Esophagus muscularis mucosa (tissue), 4 donors: ENCODE measurements at regions not wholly inside any gene's neighbourhood (a gene's known extent, or its start where the extent isn't known, plus 50 kb on each side); places are given as distances from the start of the nearest gene placed in this dataset.

Source experiments
- DNase-seq: peaks from one replicate; pipeline ENCODE4 v3.0.0-alpha.2; 2017; ENCODE audit errors: extremely low spot score
- H3K27ac ChIP-seq, 4 donors: fragments of 200-600 bp; sonication (generic); replicated peaks in 1 of 4; 1 replicate in 3 of 4; 2 replicates in 1 of 4; pipeline ENCODE4 v1.5.1; 2016 to 2019; ENCODE audit warnings: mild to moderate bottlenecking in 1 of 4
- H3K27me3 ChIP-seq, 4 donors: fragments of 200-600 bp; sonication (generic); one replicate each; pipeline versions ENCODE4 v1.5.1 to v1.6.0; 2016 to 2019
- H3K36me3 ChIP-seq, 4 donors: fragments of 200-600 bp; sonication (generic); one replicate each; pipeline ENCODE4 v1.5.1; 2016 to 2019
- H3K4me1 ChIP-seq, 4 donors: fragments of 200-600 bp; sonication (generic); one replicate each; pipeline ENCODE4 v1.5.1; 2016 to 2019
- H3K4me3 ChIP-seq, 4 donors: fragments of 200-600 bp; sonication (generic); 1 replicate in 2 of 4; 2 replicates in 2 of 4; pipeline ENCODE4 v1.5.1; 2016 to 2019; ENCODE audit warnings: mild to moderate bottlenecking in 4 of 4, moderate library complexity in 1 of 4
- H3K9me3 ChIP-seq, 4 donors: fragments of 200-600 bp; sonication (generic); 1 replicate in 3 of 4; 2 replicates in 1 of 4; pipeline ENCODE4 v1.5.1; 2016 to 2019
- CTCF ChIP-seq, 3 experiments: fragments of 200-600 bp in 2 of 3; fragments of 450-650 bp in 1 of 3; sonication (generic) in 2 of 3; IDR thresholded peaks; one replicate each; pipeline ENCODE4 v1.5.1; 2017 to 2019; ENCODE audit warnings: antibody characterized with exemption in 3 of 3, mild to moderate bottlenecking in 2 of 3, moderate library complexity in 1 of 3
- EP300 ChIP-seq: sonication (generic); formaldehyde crosslinking; IDR thresholded peaks from one replicate; pipeline ENCODE4 v1.6.1; 2017; ENCODE audit warnings: antibody characterized with exemption
- POLR2A ChIP-seq: fragments of 450-650 bp; IDR thresholded peaks from one replicate; pipeline ENCODE4 v1.6.1; 2017; ENCODE audit warnings: antibody characterized with exemption, moderate library complexity, mild to moderate bottlenecking, low read depth
- POLR2AphosphoS5 ChIP-seq, 2 donors: sonication (generic); formaldehyde crosslinking; IDR thresholded peaks; one replicate each; pipeline ENCODE4 v1.6.1; 2017; ENCODE audit warnings: antibody characterized with exemption in 2 of 2
- WGBS: methylation state at CpG from one replicate; pipeline ENCODE4 v1.1.5; 2018; 5-methylcytosine and 5-hydroxymethylcytosine counted together
- intact Hi-C: fragments of 100-400 bp; cut with DNase I; formaldehyde crosslinking; loops from one replicate; pipeline ENCODE4 v1.15.1; 2023

- 83% methylated on average over 1 of the region's 1 CpG for WGBS
- H3K4me3 ChIP-seq, result no peak overlapping the region
- peaks cover 0 to 4% (median 0%) of the 10 kb centered on the region in 4 donors for H3K4me1 ChIP-seq
- no peaks in the 10 kb centered on the region for H3K27me3 ChIP-seq
- H3K27ac ChIP-seq, result no peak overlapping the region
- DNase-seq, result no peak
- no peaks in the 10 kb centered on the region for H3K9me3 ChIP-seq
- intact Hi-C loops, result no loop called here
- no peaks in the 10 kb centered on the region for H3K36me3 ChIP-seq
- no peak for TF ChIP-seq EP300
Observed at GRCh38 chr1:60769082-60769481, 313.3 kb upstream of the NFIA start.

DNA sequence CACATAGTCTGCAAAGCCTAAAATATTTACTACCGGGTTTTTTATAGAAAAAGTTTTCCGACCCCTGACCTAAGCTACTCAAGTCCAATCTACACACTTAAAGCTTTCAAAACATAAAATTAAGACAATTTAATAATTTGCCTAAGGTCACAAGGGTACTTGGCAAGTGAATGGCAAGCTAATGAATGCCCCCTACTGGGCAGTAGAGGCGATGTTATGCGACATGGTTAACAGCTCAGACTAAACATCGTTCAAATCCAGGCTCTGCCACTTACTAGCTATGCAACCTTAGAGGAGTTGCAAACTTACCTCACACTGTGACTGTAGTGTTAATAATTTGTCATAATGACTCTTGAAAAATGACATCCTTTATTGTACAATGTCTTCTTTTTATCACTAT is 317.2 kb upstream of the NFIA start:
- H3K4me1 ChIP-seq, result peaks cover 12 to 27% (median 23%) of the 10 kb centered on the region in 4 donors
- H3K4me3 ChIP-seq, result no peak overlapping the region
- H3K27me3 ChIP-seq, result no peaks in the 10 kb centered on the region
- DNase-seq, result no peak
- TF ChIP-seq CTCF (IDR thresholded peaks at IDR 0.05), result peak in 2 of 3 experiments; percentile 12 to 38
- TF ChIP-seq EP300, result no peak
- WGBS, result 68% methylated on average over 5 of the region's 5 CpGs
- no peaks in the 10 kb centered on the region for H3K9me3 ChIP-seq
- no peak overlapping the region for H3K27ac ChIP-seq
- no peaks in the 10 kb centered on the region for H3K36me3 ChIP-seq
- intact Hi-C loops, result no loop called here

GRCh38 chr1:60764489-60764888 is 317.9 kb upstream of the NFIA start:
- intact Hi-C loops, result no loop called here
- no peak for TF ChIP-seq CTCF (IDR thresholded peaks at IDR 0.05)
- no peak for TF ChIP-seq POLR2A
- TF ChIP-seq EP300, result no peak
- TF ChIP-seq POLR2AphosphoS5 (IDR thresholded peaks at IDR 0.05), result no peak
- H3K27me3 ChIP-seq, result no peaks in the 10 kb centered on the region
- WGBS, result 79% methylated on average over 3 of the region's 3 CpGs
- H3K36me3 ChIP-seq, result no peaks in the 10 kb centered on the region
- no peak for DNase-seq
- peaks cover 12 to 27% (median 23%) of the 10 kb centered on the region in 4 donors for H3K4me1 ChIP-seq
- no peaks in the 10 kb centered on the region for H3K9me3 ChIP-seq
- no peak overlapping the region for H3K27ac ChIP-seq
- no peak overlapping the region for H3K4me3 ChIP-seq

DNA sequence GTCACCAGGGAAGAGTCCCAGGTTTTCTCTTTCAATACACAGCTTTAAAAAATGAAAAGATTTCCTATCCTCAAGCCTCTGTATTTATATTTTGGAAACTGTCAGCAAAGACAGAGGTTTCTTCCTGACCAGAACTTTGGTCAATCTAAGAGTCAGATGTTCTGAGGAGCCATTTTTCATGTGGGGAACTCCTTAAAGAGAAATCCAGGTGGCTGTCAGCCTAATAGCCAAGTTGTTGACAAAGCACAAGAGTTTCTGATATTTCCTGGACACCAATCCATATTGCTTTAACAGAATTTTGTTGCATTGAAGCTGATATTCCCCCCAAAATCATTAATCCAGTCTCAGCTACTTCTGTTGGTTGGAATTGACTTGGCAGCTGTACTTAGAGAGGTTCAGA is 318.6 kb upstream of the NFIA start:
- DNase-seq, result no peak
- peaks cover 12 to 27% (median 23%) of the 10 kb centered on the region in 4 donors for H3K4me1 ChIP-seq
- H3K27me3 ChIP-seq, result no peaks in the 10 kb centered on the region
- intact Hi-C loops, result no loop called here
- no peak for TF ChIP-seq POLR2A
- TF ChIP-seq CTCF (IDR thresholded peaks at IDR 0.05), result no peak
- TF ChIP-seq POLR2AphosphoS5 (IDR thresholded peaks at IDR 0.05), result no peak
- TF ChIP-seq EP300, result no peak
- no peaks in the 10 kb centered on the region for H3K9me3 ChIP-seq
- H3K36me3 ChIP-seq, result no peaks in the 10 kb centered on the region
- H3K27ac ChIP-seq, result peak overlapping the region in 2 of 4 donors; percentile 15 to 29
- no peak overlapping the region for H3K4me3 ChIP-seq

GRCh38 chr1:60762911-60763310 is 319.4 kb upstream of the NFIA start:
- 81% methylated on average over 1 of the region's 1 CpG for WGBS
- Histone ChIP-seq H3K4me1 (peaks cover 12 to 27% (median 23%) of the 10 kb centered on the region in 4 donors), H3K36me3 (no peaks in the 10 kb centered on the region), H3K27me3 (no peaks in the 10 kb centered on the region), H3K4me3 (no peak overlapping the region), H3K27ac (no peak overlapping the region), H3K9me3 (no peaks in the 10 kb centered on the region)
- no peak for DNase-seq
- intact Hi-C loops, result no loop called here
- TF ChIP-seq POLR2A, result no peak
- no peak for TF ChIP-seq EP300
- no peak for TF ChIP-seq POLR2AphosphoS5 (IDR thresholded peaks at IDR 0.05)
- no peak for TF ChIP-seq CTCF (IDR thresholded peaks at IDR 0.05)
